ENCODE measurements at regions not wholly inside any gene's neighbourhood (a gene's known extent, or its start where the extent isn't known, plus 50 kb on each side); places are given as distances from the start of the nearest gene placed in this dataset.
"Not testable (repeated sequence)": the region's sequence is repeated elsewhere in the genome, so short reads cannot be mapped to it uniquely, and the experiment has no call there.

DNA sequence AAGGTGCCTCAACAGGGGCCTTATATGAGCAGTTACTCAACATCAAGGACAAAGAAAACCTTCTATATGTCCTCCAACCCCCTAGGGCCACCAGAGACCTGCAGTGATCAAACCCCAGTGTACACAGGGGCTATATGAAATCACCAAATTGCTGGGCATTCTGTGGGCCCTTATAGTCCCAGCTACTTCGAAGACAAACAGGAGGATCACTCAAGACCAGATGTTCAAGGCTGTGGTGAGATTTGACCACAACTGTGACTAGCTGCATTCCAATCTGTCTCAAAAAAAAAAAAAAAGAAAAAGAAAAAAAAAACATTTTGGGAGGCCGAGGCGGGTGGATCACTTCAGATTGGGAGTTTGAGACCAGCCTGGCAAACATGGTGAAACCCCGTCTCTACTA is 51.0 kb upstream of the PRB2 start:
- no peak for DNase-seq

DNA sequence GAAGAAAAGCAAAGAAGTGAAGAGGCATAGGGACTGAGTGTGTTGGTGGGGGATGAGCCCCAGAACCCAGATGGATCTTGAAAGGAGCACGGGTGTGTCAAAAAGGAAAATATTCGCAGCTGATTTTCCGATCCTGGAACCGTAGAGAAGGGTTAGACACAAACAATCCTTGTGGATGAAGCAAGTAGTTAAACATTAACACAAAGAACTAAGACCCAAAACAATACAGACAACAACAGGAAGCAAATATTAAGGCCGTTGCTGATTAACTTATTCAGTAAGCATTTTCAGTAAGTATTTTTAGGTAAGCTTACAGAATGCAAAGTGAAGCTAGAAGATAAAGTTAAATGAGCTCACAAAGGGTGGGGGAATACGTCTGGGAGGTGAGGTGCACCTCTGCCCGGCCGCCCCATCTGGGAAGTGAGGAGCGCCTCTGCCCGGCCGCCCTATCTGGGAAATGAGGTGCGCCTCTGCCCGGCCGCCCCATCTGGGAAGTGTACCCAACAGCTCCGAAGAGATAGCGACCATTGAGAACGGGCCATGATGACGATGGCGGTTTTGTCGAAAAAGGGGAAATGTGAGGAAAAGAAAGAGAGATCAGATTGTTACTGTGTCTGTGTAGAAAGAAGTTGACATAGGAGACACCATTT is 62.8 kb upstream of the PRB2 start:
- no peak for DNase-seq

DNA sequence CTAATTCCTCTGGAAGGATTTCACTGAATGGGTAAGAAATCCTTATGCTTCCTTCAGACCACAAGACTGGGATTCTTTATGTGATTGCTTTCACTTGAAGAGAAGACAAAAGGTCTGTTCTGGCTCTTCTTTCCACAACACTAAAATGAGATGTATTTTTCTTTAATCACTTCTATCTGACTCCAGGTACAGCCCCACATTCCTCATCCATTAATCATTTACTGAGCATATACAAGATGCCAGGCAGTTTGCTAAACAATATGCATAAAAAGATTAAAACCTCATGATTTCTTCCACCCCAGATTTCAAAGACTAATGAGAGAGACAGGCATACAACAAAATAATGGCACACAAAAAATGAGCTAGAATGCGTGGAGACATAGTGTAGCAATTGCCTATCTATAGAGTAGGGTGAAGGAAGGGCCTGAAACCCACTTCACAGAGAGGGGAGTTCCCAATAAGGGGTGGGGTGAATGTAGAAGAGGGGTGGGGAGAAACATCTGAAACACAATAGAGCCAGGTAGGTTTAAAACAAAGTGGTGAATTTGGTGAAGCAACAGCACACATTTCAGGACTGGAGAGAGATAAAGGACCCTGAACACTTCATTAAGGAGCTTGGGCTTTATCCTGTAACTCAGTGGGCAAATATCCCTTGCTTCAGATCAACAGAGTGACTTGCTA is 65.1 kb upstream of the PRB2 start:
- DNase-seq, result no peak

DNA sequence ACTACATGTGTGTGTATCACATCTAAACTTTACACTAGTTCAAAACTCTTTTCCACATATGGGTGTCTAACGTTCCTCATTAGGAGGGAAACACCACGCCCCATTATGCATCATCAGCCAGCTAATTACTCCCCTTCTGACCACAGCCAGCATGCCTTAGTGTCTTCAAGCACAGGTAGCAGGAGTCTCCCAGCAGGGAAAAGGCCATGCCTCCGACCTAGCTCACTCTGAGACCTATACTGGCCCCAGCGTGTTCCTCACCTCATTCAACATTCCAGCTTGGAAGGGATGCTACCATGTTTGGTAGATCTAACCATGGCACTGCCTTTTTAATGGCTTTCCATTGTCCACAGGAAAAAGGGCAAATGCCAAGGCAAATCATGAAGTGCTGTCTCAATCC is 66.1 kb upstream of the PRB2 start:
- no peak for DNase-seq

DNA sequence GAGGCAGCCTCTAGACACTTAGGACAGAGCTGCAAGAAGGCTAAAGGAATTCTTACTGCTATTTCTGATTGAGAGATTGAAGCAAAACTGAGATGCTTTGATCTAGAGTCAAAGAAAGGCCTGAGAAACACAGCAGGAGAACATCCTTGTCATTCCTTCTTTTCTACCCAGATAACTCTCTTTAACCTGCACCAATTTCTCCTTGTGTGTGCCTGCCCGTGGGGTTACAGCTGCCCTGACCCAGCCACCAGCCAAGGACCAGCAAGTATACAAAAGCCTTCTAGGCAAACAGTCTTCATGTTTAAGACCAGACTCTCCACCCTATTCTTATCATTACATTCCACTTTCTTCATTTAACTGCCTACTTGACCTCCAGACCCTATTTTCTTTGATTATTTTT is 81.7 kb upstream of the PRB2 start:
- DNase-seq, result no peak

DNA sequence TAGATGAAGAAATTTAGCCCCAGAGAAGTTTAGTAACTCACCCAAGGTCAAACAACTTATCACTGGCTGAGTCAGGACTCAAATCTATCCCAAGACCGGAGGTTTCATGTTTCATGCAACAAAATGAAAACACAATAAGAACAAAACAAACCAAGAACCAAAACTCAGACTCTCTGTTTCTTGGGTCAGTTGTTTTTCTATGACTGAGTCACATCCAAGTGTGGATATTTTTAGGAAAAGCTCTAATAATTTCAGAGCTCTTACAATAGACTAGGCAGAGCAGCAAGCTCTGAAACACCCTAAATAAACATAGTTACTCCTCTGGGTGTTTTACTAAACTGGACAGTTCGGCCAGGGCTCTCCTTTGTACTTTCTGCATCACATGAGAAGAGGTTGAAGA is 87.6 kb upstream of the PRB2 start:
- DNase-seq, result no peak

DNA sequence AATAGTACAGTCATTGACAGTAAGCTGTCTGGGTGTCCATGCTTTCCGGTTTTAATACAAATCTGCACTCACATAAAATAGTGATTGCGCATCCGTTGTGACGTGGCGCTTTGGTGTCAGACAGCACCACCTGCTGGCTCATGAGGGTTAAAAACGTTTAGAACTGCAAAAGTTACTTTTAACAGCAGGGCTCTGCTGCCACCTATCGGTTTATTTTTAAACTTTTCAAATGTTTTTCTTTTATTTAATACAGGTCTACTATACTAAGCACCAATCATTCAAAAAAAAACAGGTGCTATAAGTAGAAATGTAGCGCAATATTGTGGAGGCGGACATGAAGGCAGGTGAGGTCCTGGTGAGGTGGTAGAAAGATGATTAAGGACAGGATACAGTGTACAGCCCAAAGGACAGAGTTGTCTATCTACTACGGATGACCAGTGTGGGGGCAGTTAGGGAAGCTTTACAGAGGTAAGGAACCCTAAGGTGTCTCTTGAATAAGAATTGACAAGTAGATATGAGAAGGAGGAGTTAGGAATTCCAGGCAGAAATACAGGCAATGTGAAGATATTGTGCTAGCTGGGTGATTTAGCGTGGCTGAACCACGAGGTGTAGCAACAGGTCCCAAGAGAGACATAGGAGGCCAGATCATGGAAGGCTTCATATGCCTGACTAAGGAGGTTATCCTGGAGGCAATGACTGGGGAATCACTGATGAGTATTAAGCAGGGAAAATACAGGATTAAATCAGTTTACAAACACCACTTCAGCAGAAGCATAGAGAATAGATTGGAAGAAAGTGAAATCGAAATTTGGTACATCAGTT is 91.5 kb upstream of the PRB2 start:
- DNase-seq, result peak; percentile 69

DNA sequence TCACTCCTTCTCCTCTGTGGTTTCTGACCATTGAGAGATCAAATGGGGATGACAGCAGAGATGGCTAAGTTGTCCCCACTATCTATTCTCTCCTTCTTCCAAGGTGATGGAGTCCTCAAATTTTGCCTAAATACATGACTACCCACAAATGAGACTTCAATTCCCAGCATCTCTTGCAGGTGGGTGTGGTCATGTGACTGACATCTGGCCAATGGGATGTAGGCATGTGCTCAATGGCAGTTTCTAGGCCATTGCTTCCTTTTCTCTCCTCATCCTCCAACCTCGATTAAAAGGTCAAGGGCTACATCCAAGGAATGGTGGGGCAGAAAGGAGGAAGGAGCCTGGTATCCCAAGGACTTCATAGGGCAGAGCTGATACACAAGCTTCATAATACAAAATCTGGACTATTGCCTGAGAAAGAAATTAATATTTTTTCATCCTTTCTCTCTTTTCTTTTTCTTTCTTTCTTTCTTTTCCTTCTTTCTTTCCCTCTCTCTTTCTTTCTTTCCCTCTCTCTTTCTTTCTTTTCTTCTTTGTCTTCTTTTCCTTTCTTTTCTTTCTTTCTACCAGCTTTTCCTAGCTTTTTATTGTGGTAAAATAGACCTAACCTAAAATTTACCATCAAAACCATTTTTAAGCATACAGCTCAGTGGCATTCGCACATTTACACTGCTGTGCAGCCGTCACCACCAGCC is 100.9 kb upstream of the PRB2 start:
- no peak for DNase-seq

DNA sequence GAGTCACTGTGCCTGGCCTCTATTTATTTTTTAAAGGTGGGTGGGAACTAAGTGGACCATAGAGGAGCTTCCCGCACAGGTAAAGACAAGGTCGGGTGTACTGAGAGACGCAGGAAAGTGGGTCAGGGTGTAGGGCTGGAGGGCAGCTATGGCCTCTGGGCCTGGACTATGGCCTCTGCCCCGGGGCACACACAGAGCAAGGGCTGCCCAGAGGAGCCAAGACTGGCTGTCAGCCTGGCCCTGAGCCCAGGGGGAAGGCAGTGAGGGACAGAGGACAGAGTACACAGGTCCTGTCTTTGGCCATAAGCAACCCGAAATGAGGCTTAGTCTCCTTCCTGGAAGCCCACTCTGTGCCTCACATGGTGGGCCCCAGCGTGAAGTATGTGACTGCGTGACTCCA is 102.1 kb upstream of the PRB2 start:
- DNase-seq, result no peak

DNA sequence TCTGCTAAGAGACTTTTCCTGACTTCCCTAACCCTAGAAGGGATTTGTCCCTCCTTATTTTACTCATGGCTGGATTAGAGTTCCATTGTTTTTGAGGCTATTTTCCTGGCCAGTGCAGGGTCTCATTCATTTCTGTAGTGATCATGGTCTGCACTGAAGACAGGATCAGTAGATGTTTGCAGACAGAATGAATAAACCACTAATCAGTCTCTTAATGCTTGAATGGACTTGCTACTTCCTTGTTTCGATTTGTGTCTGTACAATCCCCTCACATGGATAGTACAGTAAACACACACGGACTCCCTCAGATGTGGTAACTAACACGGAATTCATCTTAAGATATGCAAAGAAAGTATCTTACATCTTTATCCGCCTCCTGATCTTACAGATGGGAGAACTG is 102.6 kb upstream of the PRB2 start:
- DNase-seq, result no peak

DNA sequence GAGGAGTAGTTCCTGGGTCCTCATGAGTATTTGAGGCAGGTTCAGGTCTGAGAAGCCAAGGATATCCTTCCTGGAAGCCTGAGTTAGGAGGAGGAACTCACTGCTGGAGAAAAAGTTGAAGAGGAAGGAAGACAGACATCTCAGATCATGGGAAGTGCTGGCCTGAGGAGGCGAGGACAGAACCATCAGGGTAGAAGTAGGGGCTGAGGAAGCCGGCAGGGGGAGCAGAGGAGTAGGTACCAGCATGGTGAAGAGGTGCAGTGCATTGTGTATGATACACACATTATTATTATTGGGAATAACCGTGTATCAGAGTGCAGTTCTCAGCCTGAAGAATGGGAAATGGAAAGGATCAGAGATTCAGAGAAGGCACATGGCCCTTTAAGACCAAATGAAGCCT is 103.2 kb upstream of the PRB2 start:
- not testable (repeated sequence) for DNase-seq

DNA sequence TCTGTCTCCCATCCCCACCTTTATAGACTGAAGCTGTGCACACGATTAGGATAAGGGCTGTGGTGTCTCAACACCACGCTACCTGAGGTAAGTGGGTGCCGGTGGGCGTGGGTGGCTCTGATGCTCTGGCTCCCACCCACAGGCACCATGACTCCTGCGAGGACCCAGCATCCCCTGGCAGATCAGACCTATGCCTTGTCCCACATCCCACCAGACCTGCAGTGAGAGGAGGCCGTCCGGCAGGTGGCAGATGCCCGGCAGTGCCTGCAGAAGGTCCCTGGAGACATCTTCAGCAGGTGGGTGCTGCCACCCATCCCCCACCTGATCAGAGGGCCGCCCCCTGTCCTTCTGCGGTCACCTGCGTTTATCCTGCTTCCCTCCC is 104.4 kb upstream of the PRB2 start:
- no peak for DNase-seq

DNA sequence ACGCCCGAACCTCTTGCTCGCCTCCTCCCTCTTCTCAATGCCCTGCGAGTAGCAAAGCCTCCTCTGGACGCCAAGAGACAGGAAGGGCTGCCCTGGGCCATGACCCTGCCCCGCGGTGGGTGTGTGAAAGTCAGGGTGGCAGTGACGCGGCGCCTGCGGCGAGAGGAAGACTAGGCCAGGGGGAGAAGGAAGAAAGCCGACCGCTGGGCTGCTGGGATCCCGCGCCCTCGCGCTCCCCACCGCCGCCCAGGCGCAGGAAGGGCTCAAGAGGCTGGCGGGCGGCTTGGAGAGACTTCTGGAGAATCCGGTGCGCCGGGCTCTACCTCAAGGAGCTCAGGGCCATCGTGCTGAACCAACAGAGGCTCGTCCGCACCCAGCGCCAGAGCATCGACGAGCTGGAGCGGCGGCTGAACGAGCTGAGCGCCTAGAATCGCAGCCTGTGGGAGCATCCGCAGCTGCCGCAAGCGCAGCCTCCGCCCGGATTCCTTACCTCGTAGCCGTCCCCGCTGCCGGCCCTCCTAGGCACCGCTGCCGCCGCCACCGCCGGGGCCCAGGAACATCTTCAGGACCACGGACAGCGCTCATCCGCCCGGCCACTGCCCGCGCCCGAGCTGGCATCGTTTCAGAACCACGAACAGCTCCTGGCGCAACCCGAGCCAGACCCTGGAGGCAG is 105.0 kb upstream of the PRB2 start:
- DNase-seq, result peak; percentile 54

DNA sequence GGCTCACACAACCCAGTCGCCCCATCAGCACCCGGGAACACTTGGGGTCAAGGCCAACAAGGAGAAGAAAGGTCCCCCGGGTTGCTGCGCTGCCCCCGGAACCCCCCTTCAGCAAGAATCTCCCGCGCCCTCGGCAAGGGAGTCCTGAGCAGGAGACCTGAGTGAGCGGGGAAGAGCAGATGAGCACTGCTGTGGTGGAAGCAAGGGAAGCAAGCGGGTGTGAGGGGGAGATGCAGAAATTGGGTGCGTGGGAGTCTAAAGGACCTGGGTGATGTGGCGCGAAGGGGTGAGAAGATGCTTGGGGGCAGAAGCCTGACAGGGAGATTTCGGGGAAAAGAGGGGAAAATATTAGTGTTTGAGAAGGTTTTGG is 105.5 kb upstream of the PRB2 start:
- DNase-seq, result no peak

DNA sequence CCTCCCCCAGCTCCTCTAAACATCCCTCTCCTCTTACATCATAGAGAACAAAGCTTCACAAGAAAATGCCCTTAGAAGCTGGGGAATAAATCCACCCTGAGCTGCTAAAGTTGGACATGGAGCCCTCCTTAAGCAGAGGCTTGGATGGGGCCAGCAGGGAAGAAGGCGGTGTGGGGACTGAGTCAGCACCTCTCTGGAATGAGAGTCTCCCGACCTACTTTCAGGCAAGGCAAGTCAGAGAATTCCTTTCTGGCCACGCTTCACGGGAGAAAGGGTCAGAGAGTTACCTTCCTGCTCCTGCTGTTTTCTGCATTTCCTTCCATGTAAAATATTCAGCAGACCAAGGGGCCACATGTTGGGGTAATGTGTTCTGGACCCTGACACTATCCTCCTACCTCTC is 113.3 kb upstream of the PRB2 start:
- no peak for DNase-seq

DNA sequence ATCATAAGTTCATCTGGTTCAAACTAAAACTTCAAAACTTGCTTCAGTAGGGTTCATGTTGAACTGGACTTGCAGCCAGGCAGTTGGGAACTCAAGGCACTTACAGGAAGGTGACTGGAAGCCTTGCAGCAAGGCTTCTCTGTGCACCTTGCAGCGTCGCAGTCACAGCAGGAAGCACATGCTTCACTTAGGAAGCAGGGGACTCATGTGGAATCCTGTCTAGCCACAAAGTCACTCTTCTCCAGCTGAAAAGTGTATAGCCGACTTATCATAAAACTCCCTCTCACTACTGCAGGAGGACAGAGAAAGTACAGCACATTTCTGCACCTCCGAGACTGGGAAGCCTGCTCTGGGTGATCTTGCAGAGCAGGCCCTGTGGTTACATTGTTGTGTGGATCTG is 114.0 kb upstream of the PRB2 start:
- no peak for DNase-seq

DNA sequence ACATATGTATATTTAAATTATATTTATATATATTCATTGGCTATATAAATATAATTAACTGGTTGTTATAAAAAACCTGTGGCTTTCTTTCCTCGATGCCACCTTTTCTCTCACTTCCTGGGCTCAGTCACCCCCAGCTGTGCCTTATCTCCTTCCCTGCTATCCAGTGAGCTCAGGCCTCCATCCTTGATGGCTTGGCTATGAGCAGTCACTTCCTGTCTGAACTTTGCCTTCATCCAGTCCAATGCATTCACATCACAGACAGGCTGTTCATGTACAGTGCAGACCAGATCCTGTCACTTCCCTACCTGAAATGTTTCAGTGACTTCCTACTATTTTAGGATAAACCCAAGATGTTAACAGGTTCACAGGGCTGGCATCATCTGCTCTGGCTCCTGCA is 115.3 kb upstream of the PRB2 start:
- no peak for DNase-seq

DNA sequence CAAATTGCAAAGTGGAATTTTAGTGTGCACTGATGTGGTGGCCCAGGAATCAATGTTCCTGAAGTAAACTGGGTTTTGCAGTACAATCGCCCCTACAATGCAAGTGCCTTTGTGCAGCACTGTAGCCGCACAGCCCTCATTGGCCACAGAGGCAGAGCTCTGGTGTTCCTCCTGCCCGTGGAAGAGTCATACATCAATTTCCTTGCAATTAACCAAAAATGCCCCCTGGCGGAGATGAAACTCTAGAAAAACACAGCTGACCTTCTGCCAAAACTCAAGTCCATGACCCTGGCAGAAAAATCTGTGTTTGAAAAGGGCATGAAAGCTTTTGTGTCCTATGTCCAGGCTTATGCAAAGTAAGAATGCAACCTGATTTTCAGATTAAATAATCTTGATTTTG is 117.9 kb upstream of the PRB2 start:
- no peak for DNase-seq

DNA sequence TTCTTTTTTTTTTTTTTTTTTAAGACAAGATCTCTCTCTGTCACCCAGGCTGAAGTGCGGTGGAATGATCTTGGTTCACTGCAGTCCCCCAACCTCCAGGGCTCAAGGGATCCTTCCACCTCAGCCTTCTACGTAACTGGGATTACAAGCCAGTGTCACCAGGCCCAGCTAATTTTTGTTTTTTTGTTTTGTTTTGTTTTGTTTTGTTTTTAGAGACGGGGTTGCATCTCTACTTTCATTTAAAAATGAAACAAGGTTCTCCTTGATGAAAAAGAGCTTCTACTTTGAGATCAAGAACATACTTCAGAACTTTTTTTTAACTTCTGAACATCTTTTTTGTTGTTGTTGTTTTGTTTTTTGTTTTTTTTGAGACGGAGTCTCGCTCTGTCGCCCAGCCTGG is 121.7 kb upstream of the PRB2 start:
- no peak for DNase-seq

DNA sequence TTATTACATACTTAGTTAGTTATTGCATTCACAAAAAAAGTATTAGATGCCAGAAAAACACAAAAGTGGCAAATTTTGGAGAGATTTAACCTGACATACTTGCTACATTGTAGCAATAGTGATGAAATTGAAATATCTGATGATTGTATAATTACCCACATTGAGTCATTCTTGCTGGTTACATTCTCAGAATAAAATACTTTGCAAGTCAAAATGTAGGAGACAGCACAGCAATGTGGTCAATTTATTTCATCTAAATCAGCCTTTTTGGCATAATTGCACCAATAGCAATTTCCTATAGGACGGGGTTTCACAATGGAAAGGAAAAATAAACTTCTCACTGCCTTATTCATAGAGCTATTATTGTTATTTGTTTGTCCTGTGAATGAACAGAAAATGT is 125.0 kb upstream of the ETV6 start:
- no peak for DNase-seq

DNA sequence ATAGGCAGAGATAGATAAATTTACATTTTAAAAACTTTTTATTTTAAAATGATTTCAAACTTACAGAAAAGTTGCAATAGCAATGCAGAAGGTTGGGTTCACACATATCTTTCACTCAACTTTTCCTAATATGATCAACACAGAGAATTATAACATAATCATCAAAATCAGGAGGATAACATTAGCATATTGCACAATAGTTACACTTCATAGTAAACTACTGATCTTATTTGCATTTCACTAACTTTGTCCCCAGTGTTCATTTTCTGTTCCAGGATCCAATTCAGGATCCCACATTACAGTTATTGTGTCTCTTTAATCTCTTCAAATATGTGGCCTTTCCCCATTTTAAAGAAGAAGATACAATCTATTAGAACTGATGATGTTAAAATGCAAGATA is 115.4 kb upstream of the ETV6 start:
- DNase-seq, result no peak

DNA sequence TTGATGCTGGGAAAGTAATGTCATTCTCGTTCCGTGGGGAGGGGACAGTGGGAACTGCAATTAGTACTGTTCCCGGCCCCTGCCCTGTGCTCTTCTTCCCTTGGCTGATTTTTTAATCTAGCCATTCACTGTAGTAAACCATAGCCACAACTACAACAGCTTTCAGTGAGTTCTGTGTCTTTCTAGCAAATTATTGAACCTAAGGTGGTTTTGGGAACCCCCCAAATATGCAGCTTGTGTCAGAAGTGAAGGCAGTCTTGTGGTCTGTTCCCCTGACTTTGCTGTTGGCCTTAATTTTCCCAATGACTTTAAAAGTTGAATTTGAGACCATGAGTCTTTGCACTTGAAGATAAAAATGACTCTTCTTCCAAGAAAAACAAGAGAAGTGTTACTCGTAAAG is 114.3 kb upstream of the ETV6 start:
- DNase-seq, result no peak

DNA sequence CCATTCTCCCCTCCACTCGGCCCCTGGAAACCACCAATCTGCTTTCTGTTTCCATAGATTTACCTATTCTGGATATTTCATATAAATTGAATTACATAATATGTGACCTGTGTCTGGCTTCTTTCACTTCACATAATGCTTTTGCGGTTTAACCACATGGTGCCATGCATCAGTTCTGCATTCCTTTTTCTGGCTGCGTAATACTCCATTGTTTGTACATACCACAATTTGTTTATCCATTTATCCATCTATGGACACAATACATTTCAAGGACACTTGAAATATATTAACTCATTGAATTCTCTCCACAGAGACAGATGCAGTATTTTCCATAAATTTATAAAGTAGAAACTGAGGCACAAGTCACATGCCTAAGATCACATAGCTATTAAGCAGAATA is 110.3 kb upstream of the ETV6 start:
- no peak for DNase-seq

Measured in activated T-cell treated with anti-CD3 and anti-CD28 coated beads for 4 hours (primary cell).